Left kidney (tissue), 1 donor: ENCODE measurements at regions not wholly inside any gene's neighbourhood (a gene's known extent, or its start where the extent isn't known, plus 50 kb on each side); places are given as distances from the start of the nearest gene placed in this dataset.

Source experiments
- DNase-seq: peaks from one replicate; pipeline ENCODE4 v3.0.0-alpha.2; 2013

- DNase-seq, result no peak
Observed at GRCh38 chr18:69109686-69110085, 291.0 kb upstream of the DOK6 start.

- no peak for DNase-seq
Observed at GRCh38 chr18:69120833-69121232, 279.9 kb upstream of the DOK6 start.

DNA sequence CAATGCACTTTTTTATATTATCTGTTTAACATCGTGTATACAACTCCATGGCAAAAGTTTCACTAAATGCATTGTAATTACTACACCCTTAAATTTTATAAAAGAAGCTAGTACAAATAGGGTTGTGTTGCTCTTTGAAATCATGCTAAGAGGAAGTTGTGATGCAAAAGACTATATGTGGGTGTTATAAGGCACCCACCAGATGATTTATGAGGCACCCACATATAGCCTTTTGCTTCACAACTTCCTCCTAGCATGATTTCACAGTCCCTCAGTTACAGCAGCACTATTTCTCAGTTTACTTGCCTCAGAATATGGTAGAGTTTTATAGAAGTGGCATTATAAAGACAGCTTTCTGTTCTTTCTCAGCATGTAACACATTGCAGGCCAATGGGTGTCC lies 277.3 kb upstream of the DOK6 start:
- DNase-seq, result no peak

DNA sequence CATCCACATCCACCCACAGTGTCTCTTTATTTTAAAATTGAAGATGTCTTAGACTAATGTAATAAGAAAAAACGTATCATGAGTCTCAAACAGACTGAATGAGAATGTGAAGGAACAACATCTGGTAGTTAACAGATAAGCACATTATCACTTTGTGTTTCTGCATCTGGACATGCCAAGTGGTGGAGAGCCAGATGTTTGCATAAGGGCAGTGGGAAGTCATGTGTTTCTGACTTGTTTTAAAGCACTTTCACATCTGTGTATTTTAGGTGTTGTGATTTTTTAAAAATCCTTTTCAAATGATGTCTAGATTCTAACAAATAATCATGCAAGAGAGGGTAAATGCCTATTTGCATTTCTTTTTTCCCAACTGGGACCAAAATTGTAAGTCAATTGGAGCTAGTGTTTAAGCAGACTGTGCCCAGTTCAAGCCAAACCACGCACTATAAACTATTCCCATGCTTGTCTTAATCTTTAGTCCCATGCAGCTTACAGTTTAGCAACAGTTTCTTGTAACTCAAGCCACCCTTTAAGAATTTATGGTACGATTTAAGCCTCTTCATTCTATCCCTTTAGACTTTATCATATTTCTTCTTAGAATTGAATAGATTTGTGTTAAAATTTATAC lies 272.7 kb upstream of the DOK6 start:
- DNase-seq, result no peak

DNA sequence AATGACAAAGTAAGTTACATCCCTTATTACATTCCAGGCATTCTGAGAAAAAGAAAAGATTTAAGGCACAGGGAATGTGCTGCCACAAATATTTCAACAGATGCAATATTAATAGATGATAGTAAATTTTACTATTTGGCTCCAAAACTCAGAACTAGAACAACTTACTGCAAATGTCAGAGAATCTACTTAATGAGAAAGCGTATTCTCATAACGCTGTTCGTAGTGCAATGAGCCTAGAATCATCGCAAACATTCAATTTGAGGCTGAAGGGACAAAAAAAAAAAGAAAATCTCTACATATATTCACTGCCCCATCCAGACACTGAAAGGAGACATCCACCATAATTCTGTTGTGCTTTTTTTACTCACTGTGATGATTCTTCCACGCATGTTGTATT lies 272.1 kb upstream of the DOK6 start:
- DNase-seq, result no peak

- no peak for DNase-seq
Observed at GRCh38 chr18:69128978-69129377, 271.7 kb upstream of the DOK6 start.

GRCh38 chr18:69138088-69138487 lies 262.6 kb upstream of the DOK6 start:
- no peak for DNase-seq

- no peak for DNase-seq
Observed at GRCh38 chr18:69143084-69143483, 257.6 kb upstream of the DOK6 start.

GRCh38 chr18:69152436-69152835 lies 248.3 kb upstream of the DOK6 start:
- no peak for DNase-seq

DNA sequence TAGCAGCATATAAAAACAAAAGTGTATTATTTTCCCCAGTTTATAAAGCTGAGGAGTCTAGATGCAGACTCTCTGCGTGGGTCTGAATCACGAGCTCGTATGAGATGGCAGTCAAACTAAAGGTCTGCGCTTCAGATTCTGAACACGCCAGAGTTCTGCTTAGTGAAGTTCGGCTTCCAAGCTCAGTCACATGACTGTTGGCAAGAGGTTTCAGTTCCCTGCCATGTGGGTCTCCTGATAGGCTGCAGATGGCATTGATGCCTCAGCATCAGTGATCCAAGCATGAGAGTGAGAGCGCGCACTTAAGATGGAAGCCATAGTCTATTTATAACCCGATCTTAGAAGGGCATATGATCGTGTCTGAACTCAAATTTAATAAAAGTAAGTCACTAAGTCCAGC lies 242.8 kb upstream of the DOK6 start:
- DNase-seq, result no peak

DNA sequence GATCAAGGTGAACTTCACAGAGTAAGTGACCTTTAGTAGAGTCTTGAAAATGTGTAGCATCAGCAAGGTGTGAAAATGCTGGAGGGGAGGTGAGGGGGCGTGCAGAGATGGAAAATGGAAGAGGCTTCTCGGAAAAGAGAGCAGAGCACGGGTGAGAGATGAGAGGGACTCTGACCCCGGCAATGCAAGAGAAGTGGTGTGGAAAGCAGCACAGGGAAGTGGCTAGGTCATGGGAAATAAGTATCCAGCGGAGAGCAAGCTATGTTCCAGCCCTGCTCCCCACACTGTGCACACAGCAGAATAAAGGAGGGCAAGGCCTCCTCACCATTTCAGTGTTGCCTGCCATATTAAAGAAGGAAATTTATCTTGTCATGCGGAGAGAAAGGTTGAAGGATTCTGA lies 241.7 kb upstream of the DOK6 start:
- peak; percentile 25 for DNase-seq

DNA sequence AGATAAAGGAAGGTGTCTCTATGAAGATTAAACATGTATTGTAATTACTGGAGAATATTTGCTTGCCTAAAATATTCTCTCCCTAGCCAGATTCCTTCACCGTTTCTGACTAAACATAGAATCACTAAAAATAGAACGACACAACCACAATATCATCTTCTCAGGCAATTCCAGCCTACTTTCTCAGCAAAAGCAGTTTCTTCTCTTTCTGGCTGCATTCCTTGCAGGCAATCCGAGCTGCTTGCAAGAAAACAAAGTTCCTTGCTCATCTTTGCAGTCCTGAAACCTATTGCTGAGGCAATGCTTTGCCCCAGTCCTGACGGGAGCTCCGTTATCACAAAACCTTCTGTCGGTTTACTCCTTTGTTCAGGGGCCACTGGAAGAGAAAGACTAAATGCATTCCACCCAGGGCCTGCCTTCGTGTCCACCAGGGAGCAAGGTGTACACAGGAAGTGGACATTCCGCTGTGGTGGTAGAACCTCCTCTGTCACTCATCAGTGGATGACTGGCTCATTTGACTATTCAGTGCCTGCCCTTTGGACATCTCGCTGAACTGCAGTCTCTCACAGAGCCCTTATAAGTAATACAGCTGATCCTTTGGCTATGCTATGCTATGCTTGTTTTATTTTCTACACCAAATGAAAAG lies 239.2 kb upstream of the DOK6 start:
- DNase-seq, result no peak

- no peak for DNase-seq
Observed at GRCh38 chr18:69162649-69163048, 238.0 kb upstream of the DOK6 start.

DNA sequence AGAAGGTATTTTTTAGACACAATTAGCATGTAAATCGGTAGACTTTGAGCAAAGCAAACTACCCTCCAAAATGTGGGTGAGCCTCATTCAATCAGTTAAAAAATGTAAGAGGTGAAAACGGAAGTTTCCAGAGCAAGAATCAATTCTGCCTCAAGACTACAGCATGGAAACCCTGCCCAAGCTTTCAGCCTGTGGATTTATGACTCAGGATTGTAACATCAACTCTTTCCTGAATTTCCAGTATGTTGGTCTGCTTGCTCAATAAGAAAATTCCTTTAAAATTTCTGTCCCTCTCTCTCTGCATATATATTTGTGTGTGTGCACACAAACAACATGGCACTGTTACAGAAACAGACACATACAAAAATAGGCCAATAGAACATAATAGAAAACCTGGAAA lies 228.6 kb upstream of the DOK6 start:
- DNase-seq, result no peak

GRCh38 chr18:69175681-69176080 lies 225.0 kb upstream of the DOK6 start:
- DNase-seq, result no peak

DNA sequence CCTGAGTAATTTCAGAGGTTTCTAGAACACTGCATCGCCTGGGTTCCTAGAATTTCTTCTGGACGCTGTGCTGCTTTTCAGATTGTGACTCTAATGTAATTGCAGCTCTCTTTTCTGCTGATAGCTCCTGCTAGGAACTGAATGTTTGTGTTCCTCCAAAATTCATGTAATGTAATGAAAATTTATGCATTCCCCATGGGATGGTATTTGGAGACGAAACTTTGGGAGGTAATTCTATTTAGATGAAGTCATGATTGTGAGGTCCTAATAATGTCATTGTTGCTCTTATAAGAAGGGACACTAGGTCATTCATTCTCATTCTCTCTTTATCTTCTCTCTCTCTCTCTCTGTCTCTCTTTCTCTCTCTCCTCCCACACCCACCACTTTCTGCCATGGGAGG lies 223.9 kb upstream of the DOK6 start:
- no peak for DNase-seq

DNA sequence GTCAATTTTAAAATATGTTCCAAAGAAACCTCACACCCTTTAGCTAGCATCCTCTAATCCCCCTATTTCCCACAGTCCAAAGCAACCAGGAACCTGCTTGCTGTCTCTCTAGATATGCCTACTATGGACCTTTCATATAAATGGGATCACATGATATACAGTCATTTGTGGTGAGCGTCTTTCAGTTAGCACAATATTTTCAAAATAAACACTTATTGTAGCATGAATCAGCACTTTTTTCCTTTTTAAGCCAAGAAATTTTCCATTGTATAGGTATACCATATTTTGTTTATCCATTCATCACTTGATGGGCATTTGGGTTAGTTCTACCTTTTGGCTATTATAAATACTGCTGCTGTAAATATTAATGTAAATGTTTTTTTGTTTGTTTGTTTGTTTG lies 223.0 kb upstream of the DOK6 start:
- DNase-seq, result no peak

DNA sequence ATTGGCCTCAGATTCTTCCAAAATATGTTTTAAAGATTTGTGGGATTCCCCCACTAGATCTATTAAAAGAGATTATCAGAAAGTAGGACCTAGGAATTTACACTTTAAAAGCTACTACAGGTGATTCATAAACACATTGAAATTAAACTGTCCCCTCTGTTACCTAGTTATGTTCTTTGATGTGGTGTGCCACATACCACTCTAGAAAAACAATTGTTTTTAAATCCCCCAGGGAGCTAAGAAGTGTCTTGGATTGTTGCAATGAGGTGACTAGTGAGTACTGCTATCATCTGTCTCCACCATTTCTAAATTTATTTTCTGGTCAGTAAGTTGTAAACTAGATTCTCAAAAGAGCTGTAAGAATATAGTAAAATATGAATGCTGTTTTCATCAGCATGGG lies 214.5 kb upstream of the DOK6 start:
- DNase-seq, result no peak

- no peak for DNase-seq
Observed at GRCh38 chr18:69196336-69196735, 204.4 kb upstream of the DOK6 start.

GRCh38 chr18:69205925-69206324 lies 194.8 kb upstream of the DOK6 start:
- no peak for DNase-seq

DNA sequence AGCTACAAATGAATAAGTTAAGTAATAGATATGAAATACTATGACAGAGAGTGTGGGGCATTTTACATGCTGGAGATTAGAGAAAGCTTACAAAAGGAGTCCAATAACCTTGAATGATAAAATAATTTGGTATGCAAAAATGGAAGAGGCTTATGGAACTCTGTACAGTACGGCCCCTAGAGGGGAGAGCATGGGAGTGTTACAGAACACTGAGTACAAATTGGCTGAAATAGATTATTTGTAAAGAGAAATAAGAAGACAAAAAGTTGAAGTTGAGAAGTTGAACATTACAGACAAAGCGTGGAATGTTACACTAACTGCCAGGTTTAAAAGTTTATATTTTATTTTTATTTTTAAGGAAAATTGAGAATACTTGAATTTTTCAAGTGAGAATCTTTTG lies 192.1 kb upstream of the DOK6 start:
- no peak for DNase-seq

DNA sequence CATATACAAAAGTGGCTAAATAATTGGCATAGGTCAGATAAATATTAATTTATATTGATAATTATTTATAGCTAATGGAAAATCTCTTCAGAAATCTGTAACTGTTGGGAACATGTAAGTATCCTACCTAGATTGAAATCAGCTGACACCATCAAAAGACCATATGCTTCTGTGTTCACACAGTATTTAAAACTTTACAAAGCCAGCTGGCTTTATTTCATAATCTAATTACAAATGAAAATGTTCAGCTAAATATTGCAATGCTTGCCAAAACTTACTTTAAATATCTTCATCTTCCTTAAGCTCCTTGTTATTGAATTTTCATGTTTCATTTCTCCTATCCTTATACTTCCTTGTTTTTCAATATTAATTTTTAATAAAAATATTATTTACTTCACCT lies 190.9 kb upstream of the DOK6 start:
- no peak for DNase-seq

DNA sequence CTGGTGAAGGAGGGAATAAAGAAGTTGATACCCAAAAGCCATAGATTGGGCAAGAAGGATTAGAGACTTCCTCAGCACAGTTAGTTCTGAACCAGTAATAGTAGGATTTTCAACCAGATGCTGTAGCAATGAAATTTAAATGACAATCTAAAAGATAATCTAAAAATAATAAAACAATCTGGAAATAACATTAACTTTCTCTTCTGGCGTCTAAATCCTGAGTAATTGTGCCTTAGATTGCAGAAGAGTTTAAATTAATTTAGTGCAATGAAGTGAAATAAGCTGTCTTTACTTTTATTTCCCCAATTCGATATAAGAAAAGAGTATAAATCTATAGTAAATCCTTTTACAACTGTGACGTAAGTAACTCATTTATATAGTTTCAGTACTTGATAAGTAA lies 186.8 kb upstream of the DOK6 start:
- DNase-seq, result no peak

GRCh38 chr18:69215161-69215560 lies 185.5 kb upstream of the DOK6 start:
- DNase-seq, result no peak

DNA sequence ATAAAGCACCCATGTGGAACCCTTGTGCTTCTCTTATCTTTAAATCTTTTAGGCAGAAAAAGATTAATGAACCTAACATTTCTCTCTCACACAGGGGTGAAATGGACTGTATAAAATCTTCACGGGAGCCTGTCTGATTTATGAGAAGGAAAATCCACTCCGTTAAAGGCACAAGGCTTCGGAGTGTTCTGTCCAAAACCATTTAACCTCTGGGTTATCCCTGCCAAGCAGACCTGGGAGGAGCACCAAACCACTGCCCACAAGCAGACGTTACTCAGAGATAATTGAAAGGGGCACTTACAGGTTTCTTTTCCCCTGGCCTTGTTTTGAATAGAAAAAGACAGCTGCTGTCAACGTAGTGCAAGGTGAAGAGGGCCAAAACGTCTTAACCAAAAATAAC lies 184.4 kb upstream of the DOK6 start:
- DNase-seq, result peak; percentile 36
